HCT116 (cell line): ENCODE measurements at regions not wholly inside any gene's neighbourhood (a gene's known extent, or its start where the extent isn't known, plus 50 kb on each side); places are given as distances from the start of the nearest gene placed in this dataset.

Experiments
- EZH2 ChIP-seq: fragments of 200-600 bp; sonication (generic); IDR thresholded peaks from 2 replicates; pipeline ENCODE4 v1.6.1; 2017; ENCODE audit warnings: antibody characterized with exemption, mixed run types
- EZH2phosphoT487 ChIP-seq: fragments of 200-600 bp; IDR thresholded peaks from 2 replicates; pipeline ENCODE4 v1.6.1; 2018; ENCODE audit warnings: antibody characterized with exemption, borderline replicate concordance
- TF ChIP-seq, protein P1 (sequence below), 3 experiments: fragments of 200-600 bp in 1 of 3; sonication (generic) in 1 of 3; IDR thresholded peaks in 2 of 3; conservative IDR thresholded peaks in 1 of 3; 2 replicates each; pipeline ENCODE4 v1.5.1; 2012 to 2017; ENCODE audit warnings: low read depth in 2 of 3, low read length in 2 of 3, antibody characterized with exemption in 1 of 3, borderline replicate concordance in 1 of 3, control low read depth in 1 of 3, mild to moderate bottlenecking in 1 of 3, mixed read lengths in 1 of 3, mixed run types in 1 of 3, moderate library complexity in 1 of 3; ENCODE audit not compliant: insufficient read depth in 1 of 3

- TF ChIP-seq EZH2phosphoT487 (no peak), EZH2 (no peak)
- TF ChIP-seq, protein P1, sequence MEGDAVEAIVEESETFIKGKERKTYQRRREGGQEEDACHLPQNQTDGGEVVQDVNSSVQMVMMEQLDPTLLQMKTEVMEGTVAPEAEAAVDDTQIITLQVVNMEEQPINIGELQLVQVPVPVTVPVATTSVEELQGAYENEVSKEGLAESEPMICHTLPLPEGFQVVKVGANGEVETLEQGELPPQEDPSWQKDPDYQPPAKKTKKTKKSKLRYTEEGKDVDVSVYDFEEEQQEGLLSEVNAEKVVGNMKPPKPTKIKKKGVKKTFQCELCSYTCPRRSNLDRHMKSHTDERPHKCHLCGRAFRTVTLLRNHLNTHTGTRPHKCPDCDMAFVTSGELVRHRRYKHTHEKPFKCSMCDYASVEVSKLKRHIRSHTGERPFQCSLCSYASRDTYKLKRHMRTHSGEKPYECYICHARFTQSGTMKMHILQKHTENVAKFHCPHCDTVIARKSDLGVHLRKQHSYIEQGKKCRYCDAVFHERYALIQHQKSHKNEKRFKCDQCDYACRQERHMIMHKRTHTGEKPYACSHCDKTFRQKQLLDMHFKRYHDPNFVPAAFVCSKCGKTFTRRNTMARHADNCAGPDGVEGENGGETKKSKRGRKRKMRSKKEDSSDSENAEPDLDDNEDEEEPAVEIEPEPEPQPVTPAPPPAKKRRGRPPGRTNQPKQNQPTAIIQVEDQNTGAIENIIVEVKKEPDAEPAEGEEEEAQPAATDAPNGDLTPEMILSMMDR (IDR thresholded peaks at IDR 0.05 in 2 of 3, conservative IDR thresholded peaks at IDR 0.05 in 1 of 3; ENCODE audit: borderline replicate concordance in 1 of 3, insufficient read depth in 1 of 3, low read depth in 2 of 3, low read length in 2 of 3): no peak
These were observed 560.3 kb upstream of the ZP4 start for GRCh38 chr1:238450976-238451375.
